ENCODE measurements at regions not wholly inside any gene's neighbourhood (a gene's known extent, or its start where the extent isn't known, plus 50 kb on each side); places are given as distances from the start of the nearest gene placed in this dataset.
"Not testable (repeated sequence)": the region's sequence is repeated elsewhere in the genome, so short reads cannot be mapped to it uniquely, and the experiment has no call there.

DNA sequence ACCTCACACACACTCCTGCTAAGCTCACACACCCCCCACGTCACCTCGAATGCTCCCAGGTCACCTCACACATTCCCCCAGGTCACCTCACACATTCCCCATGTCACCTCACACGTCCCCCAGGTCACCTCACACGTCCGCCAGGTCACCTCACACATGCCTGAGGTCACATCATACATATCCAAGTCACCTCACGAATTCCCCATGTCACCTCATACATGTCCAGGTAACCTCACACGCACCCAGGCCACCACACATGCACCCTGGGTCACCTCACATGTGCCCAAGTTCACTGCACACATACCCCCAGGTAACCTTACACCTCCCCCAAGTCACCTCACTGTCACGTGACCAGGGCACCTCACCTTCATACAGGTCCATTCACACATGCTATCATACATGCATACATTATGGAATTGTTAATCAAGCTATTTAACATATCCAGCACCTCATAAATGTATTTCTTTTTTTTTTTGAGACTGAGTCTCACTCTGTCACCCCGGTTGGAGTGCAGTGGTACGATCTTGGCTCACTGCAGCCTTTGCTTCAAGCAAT, 640.3 kb downstream of the TMEM121 start:
- no peak for DNase-seq (ENCODE audit: low read depth in 2 of 3, low spot score in 2 of 3)

DNA sequence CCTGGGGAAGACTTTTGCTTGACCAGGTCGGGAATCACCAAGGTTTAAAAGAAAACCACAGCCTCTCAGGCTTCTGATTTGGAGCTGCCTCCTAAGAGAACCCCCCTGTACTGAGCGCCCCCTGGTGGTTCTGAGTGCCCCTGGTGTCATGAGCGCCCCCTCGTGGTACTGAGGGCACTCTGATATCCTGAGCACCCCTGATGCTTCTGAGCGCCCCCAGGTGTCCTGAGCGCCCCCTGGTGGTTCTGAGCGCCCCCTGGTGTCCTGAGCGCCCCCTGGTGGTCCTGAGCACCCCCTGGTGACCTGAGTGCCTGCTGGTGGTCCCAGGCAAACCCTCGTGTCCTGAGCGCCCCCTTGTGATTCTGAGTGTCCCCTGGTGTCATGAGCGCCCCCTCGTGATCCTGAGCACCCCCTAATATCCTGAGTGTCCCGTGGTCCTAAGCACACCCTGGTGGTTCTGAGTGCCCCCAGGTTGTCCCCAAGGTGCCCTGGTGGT, 643.8 kb downstream of the TMEM121 start:
- DNase-seq (ENCODE audit: low read depth in 2 of 3, low spot score in 2 of 3) = peak in 2 of 3 experiments; percentile 54 to 84

DNA sequence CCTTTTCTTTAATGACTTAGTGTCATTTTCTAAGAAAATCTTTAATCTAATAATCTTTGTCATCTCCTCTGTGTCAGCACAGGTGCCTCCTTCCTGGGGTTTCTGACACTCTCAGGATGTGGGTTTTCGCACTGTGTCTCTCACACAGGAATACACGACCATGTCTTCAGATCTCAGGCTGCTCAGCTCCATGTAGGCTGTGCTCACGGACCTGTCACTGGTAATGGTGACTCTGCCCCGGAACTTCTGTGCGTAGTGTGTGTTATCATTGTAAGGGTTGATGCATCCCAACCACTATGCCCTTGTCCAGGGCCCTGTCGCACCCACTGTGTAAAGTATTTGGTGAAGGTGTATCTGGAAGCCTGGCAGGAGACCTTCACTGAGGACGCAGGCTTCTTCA, 647.8 kb downstream of the TMEM121 start:
- no peak for DNase-seq (ENCODE audit: low read depth in 2 of 3, low spot score in 2 of 3)

DNA sequence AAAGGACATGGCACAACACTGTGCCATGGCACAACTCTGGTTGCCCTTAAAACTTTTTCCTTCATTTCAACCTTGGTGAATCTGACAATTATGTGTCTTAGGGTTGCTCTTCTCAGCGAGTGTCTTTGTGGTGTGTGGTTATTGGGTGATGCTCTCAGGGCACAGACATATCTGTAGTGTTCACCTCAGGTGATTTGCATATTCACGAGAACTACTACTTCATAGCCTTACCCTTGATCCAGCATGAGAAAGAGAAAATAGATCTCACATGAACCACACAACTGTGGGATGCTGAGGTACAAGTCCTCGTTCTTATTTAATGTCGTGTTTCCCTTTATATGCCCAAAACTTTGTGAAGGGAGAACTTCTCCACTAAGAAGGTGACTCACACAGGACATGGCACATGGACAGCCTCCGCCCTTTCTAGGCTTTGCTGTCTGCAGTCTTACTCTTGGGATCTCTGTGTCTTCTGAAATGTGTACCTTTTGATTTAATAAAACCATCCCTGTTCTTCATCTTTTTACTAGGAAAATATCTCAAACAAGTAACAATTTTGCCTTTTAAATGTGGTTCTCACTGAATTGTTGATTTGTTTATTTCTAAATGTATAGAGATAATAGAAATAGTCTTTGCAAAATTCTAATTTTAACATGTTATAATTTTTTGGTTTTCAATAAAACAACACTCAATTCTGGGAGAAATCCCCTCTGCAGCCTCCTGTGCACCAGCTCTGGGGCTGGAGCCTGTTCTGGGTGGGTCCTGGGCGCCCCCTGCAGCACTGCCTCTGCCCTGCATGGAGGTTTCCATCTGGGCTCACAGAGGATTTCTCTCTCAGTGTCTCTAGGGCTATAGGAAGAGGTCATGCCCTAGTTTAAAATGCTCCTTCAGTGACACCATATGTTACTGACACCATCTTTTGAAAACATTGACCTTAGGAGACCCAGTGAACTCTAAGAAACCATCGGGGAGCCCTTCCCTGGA, 651.2 kb downstream of the TMEM121 start:
- not testable (repeated sequence) for DNase-seq (ENCODE audit: low read depth in 2 of 3, low spot score in 2 of 3)

DNA sequence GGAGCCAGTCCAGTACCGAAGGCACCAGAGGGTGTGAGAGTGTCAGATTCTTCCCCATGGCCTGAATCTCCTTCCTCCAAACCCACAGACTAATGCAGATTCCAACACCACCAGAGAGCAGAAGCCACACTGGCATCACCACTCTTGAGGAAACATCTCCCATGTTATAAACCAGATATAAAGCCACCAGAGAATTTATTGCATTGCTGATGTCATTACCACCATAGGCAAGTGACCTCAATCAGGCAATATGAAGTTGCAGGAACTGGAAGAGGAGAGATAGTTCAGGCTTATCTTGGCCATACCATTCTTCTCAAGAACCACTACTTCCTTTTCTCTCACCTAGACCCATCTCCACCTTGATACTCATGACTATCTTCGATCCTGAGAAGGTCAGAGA, 653.4 kb downstream of the TMEM121 start:
- no peak for DNase-seq (ENCODE audit: low read depth in 2 of 3, low spot score in 2 of 3)

DNA sequence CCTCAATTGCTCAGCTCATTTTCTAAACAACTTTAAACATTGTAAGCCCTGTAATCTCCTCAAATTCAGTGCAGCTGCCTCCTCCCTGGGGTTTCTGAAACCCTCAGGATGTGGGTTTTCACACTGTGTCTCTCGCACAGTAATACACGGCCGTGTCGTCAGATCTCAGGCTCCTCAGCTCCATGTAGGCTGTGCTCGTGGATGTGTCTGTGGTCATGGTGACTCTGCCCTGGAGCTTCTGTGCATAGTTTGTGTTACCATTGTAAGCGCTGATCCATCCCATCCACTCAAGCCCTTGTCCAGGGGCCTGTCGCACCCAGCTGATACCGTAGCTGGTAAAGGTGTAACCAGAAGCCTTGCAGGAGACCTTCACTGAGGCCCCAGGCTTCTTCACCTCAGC, 658.4 kb downstream of the TMEM121 start:
- peak in 2 of 3 experiments; percentile 28 to 38 for DNase-seq (ENCODE audit: low read depth in 2 of 3, low spot score in 2 of 3)

DNA sequence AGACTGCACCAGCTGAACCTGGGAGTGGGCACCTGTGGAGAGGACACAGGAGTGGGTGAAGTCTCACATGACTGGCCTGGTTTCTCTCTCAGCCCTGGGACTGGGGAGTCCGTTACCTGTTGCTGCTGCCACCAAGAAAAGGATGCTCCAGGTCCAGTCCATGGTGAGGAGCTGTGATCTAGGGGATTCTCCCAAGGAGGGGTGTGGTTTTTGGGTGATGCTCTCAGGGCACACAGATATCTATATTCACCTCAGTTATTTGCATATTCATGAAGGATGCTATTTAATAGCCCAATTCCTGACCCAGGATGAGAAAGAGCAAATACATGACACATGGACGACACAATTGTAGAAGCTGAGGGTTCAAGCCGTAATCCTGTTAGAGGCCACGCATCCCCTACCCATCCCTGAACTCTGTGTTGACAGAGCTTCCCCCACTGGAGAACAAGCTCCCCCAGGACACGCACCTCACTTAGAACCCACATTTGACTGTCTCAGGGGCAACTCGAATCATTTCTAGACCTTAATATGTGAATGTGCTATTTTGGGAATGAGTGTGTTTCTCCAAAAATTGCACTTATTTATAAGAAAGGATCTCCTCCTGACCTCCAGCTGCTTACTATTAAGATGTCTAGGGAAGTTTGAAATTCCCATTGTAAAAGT, 658.9 kb downstream of the TMEM121 start:
- not testable (repeated sequence) for DNase-seq (ENCODE audit: low read depth in 2 of 3, low spot score in 2 of 3)

DNA sequence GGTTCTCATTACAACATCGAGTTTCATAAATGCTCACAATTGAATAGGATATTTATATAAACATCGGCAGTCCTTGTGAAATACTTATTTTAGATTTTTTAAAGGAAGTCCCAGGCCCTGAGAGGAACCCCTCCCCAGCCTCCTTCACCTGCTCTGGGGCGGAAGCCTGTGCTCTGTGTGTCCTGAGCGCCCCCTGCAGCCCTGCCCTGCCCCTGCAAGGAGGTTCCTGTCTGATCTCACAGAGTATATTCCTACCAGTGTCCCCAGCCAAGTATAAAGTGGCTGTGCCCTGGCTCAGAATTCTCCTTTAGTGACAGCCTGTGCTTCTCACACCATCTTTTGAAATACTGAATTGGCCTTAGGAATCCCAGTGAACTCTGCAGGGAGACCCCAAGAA, 659.5 kb downstream of the TMEM121 start:
- no peak for DNase-seq (ENCODE audit: low read depth in 2 of 3, low spot score in 2 of 3)

DNA sequence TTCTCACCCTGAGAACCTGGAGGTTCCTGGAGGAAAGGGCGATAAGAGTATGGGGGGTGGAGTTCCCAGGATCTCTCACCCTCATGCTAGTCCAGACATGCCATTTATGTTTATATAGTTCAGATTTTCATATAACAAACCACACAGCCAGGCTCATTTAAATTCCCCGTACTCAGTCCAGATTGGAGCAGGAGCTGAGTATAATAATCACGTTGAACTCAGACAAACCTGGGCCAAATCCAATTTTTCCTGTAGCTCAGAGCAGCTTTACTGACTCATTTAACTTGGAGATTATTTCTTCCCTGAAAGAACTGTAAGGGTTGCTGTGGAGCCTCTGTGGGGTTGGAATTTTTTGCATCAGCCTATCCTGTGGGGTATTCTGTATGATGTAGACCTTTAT, 660.8 kb downstream of the TMEM121 start:
- DNase-seq (ENCODE audit: low read depth in 2 of 3, low spot score in 2 of 3) = no peak

DNA sequence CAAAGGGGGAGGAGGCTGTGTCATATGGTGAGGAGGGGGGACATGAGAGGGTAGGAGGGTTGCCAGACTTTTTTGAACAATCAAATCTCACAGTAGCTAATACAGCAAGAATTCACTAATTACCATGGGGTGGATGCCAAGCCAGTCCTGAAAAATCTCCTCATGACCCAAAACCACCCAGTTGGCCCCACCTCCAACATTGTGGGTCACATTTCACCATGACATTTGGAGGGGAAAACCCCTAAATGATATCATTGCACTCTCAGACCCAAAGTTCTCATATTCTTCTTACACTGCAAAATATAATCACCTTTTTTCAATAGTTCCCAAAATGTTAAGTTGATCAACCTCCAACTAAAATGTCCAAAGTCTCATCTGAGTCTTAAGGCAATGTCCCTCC, 666.3 kb downstream of the TMEM121 start:
- not testable (repeated sequence) for DNase-seq (ENCODE audit: low read depth in 2 of 3, low spot score in 2 of 3)

DNA sequence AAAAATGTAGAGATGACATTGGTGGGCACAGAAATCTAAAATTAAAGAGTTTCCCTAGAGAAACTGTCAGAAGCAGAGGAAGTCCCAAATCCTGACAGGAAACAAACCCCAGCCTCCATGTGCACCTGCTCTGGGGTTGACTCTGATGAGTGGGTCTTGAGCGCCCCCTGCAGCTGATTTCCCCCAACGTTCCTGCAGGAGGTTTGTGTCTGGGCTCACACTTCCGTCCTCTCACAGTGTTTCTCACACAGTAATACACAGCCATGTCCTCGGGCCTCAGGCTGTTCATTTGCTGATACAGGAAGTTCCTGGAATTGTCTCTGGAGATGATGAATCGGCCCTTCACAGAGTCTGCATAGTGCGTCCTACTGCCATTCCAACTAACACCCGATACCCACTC, 670.1 kb downstream of the TMEM121 start:
- DNase-seq (ENCODE audit: low read depth in 2 of 3, low spot score in 2 of 3) = peak; percentile 38 to 69 (median 42)

DNA sequence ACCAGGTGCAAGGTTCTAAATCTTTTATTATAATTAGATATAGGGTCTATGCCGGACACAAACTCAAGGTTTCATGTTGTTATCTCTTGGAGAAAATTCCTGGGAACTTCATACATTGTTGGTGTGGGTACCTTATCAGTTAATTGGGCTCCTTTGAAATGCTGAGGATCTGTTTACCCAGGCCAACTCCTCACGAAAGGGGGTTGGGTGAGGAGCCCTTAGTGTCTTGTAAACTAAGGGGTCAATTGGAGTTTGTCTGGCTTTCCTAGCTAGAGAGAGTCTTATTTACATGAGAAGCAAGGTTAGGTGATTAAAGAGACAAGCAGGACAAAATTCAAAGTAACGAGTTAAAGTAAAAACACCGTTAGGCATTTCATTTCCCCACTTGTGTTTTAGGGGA, 670.9 kb downstream of the TMEM121 start:
- DNase-seq (ENCODE audit: low read depth in 2 of 3, low spot score in 2 of 3) = not testable (repeated sequence)

DNA sequence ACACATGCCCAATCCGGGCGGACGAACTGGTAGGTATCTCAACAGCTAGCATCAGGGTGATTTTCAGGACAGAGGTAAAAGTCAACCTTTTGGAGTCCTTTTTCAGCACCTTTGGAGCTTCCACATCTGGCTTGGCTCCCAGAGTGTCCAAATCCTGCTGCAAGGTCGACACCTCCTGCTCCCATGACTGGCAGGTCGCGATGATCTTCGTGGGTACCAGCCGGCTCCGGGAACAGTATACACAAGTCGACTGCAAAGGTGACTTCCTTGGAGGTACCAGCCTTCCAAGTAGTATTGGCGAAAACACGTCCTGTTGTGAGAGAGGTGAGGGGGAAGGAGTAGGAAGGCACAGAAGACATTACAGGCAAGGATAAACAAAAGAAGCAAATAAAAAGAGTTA, 672.7 kb downstream of the TMEM121 start:
- no peak for DNase-seq (ENCODE audit: low read depth in 2 of 3, low spot score in 2 of 3)

DNA sequence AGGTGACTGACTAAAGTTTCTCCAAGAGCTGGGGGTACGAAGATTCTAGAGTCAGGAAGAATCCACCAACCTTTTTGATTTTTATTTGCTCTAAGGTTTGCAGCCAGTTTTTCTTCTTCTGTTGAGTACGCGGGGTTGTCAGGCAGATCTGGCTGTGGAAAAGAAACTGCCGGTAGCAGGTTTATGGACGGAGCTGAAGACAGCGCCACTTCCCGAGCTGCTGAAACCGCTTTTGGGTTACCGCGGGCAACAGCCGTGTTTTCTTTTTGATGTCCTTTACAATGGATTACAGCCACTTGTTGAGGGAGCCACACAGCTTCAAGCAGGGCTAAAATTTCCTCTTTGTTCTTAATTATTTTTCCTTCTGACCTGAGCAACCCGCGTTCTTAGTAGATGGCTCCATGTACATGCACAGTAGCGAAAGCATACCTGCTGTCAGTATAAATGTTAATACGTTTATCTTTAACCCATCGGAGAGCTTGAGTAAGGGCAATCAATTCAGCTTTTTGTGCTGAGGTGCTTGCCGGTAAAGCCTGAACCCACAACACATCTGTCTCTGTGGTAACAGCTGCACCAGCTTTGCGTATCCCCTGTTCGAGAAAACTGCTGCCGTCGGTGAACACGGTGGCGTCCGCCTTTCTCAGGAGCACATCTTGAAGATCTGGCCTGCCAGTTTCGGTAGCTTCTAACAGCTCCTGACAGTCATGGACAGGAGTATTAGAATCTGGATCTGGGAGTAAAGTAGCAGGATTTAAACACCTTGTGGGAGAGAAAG, 674.3 kb downstream of the TMEM121 start:
- DNase-seq (ENCODE audit: low read depth in 2 of 3, low spot score in 2 of 3) = no peak

DNA sequence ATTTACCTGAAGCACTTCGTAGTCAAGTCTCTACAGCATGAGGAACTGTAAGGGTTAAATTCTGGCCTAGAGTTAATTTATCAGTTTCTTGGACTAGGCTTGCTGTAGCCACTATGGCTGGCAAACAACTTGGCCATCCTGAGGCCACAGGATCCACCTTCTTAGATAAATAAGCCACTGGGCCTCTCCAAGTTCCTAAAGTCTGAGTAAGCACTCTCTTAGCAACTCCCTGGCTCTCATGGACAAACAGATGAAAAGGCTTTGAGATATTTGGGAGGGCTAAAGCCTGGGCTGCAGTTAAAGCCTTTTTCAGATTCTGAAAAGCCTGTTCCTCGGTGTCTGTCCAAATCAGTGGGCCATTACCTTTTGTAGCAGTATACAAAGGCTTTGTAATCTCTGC, 675.0 kb downstream of the TMEM121 start:
- no peak for DNase-seq (ENCODE audit: low read depth in 2 of 3, low spot score in 2 of 3)

DNA sequence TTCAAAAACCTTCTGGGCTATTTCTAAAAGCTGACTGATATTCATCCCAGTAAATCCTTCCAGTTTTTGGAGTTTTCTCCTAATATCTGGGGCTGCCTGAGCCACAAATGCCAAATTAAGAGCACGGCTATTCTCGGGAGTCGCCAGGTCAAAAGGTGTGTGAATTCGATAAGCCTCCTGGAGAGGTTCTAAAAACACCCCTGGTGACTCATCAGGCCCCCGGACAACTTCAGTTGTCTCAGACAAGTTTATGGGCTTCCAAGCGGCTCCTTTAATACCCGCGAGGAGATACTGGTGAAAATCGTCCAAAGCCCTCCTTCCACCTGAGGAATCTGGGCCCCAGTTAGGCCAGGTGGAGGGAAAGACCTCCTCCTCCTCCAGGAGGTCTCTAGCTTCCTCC, 677.1 kb downstream of the TMEM121 start:
- no peak for DNase-seq (ENCODE audit: low read depth in 2 of 3, low spot score in 2 of 3)

DNA sequence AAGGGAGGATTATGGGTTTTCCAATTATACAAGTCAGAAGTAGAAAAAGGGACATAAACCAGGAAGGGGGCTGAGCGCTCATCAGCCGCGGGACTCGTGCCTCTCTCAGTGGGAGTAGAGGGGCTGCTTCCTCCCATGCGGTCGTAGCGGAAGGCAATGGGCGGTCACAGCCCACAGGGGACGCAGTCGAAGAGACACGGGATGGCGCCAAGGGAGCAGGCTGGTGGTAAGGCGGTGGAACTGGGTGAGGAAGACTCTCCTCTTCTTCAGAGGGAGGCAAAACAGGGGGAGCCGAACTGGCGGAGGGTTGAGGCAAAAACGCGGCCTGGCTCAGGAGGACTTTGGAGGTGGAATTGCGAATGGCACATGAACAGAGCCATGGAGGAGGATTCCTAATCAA, 677.7 kb downstream of the TMEM121 start:
- no peak for DNase-seq (ENCODE audit: low read depth in 2 of 3, low spot score in 2 of 3)

DNA sequence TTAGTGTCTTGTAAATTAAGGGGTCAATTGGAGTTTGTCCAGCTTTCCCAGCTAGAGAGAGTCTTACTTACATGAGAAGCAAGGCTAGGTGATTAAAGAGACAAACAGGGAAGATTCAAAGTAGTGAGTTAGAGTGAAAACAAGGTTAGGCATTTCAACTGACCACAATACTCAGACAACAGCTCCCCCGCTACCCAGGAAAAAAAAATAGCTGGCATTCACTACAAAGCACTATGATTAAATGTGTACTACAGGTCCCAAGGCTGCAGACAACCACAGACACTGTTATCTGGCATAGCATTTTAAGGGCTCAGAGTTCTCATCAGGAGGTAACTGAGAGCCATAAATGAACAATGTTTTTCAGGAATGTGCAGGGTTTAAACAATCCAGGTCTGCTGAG, 680.9 kb downstream of the TMEM121 start:
- DNase-seq (ENCODE audit: low read depth in 2 of 3, low spot score in 2 of 3) = no peak

DNA sequence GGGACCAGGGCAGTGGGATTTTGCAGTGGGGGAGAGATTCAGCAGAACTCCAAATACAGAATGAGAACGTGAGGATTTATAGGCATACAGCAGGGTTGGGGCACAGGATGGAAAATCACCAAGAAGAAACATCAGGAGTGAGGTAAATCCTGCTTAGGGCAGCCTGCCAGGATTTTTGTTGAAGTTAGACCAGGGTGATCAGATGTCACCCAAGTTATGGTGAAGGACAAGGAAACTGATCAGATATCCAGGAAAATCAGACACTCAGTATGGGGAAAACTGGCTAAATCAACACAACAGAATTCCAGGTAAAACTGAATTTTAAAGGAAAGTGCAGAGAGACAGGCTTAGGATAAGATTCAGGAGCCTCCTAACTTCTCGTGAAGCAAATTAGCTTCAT, 682.4 kb downstream of the TMEM121 start:
- DNase-seq (ENCODE audit: low read depth in 2 of 3, low spot score in 2 of 3) = no peak

DNA sequence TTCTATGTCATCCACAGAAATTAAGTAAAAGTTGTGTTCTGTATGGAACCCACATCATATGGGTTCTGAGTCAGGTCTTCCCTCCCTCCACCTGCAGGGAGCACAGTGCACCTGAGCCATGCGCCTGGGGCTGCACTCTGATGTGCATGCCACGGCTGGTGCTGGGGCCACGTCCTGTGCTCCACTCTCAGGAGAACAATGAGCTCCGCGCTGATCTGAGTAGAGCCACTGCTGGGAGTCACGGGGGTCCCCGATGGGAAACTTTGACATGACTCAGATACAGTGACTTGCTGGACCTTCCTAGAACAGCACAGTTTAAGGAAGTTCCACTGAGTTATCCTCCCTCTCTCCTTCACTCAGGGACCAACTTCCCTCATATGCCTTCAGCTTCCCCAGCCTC, 683.4 kb downstream of the TMEM121 start:
- no peak for DNase-seq (ENCODE audit: low read depth in 2 of 3, low spot score in 2 of 3)

DNA sequence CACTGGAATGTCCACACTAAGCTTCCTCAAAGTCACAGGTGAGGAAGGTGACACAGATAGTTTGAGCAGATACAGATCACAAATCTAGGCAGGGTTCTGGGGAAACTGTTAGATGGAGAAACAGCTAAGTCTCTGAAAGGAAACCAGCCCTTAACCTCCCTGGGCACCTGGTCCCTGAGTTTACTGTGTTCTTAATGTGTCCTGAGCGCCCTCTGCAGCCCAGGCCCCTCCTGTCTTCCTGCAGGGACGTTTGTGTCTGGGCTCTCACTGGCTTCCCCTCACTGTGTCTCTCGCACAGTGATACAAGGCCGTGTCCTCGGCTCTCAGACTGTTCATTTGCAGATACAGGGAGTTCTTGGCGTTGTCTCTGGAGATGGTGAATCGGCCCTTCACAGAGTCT, 684.3 kb downstream of the TMEM121 start:
- DNase-seq (ENCODE audit: low read depth in 2 of 3, low spot score in 2 of 3) = no peak

All from activated CD8-positive, alpha-beta memory T cell treated with anti-CD3 and anti-CD28 coated beads for 48 hours (primary cell).